ENCODE measurements at regions not wholly inside any gene's neighbourhood (a gene's known extent, or its start where the extent isn't known, plus 50 kb on each side); places are given as distances from the start of the nearest gene placed in this dataset.

GRCh38 chr2:43082903-43083677 is 143.3 kb downstream of the ZFP36L2 start:
- DNase-seq (peak; percentile 54 to 59), ATAC-seq (peak in 4 of 8 donors; percentile 6 to 21 (median 12))
- Histone ChIP-seq H3K27me3 (no peaks in the 10 kb centered on the region), H3K27ac (peak overlapping the region; percentile 76 to 93 (median 90)), H3K36me3 (no peaks in the 10 kb centered on the region), H3K4me3 (no peak overlapping the region), H3K4me1 (peaks cover 49 to 82% (median 63%) of the 10 kb centered on the region in 9 donors), H3K9me3 (no peaks in the 10 kb centered on the region)
- intact Hi-C loops (cut with DNase I): loop anchor here in 2 of 10 donors (5.0 to 10.0 kb wide), 3 partner anchors 51 to 142 kb away; partner anchors contain the start of gene ZFP36L2 (in 1 of the 2)
- TF ChIP-seq CTCF (IDR thresholded peaks at IDR 0.05): no peak
- WGBS, 2 donors: 40 to 54% methylated on average over 10 of the region's 10 CpGs

- no peaks in the 10 kb centered on the region for H3K9me3 ChIP-seq
- H3K4me3 ChIP-seq: no peak overlapping the region
- DNase-seq (peak; percentile 70 to 79), ATAC-seq (peak; percentile 57 to 81 (median 65))
- intact Hi-C loops (cut with DNase I): loop anchor here in 2 of 10 donors (5.0 to 10.0 kb wide), 3 partner anchors 50 to 142 kb away; partner anchors contain the start of gene ZFP36L2 (in 1 of the 2)
- no peak for TF ChIP-seq CTCF (IDR thresholded peaks at IDR 0.05)
- H3K36me3 ChIP-seq: no peaks in the 10 kb centered on the region
- 63 to 67% methylated on average over 15 of the region's 15 CpGs for WGBS, 2 donors
- peak overlapping the region; percentile 76 to 93 (median 90) for H3K27ac ChIP-seq
- peaks cover 49 to 78% (median 60%) of the 10 kb centered on the region in 9 donors for H3K4me1 ChIP-seq
- no peaks in the 10 kb centered on the region for H3K27me3 ChIP-seq
Measured at GRCh38 chr2:43082111-43082894, 144.1 kb downstream of the ZFP36L2 start.

- H3K27me3 ChIP-seq: no peaks in the 10 kb centered on the region
- H3K9me3 ChIP-seq: no peaks in the 10 kb centered on the region
- no peak for ATAC-seq
- H3K4me1 ChIP-seq: peaks cover 48 to 75% (median 56%) of the 10 kb centered on the region in 9 donors
- TF ChIP-seq CTCF (IDR thresholded peaks at IDR 0.05): no peak
- peak overlapping the region in 6 of 10 donors; percentile 49 to 93 (median 91) for H3K27ac ChIP-seq
- no peaks in the 10 kb centered on the region for H3K36me3 ChIP-seq
- intact Hi-C loops (cut with DNase I): loop anchor here in 2 of 10 donors (5.0 to 10.0 kb wide), 3 partner anchors 49 to 144 kb away; partner anchors contain the start of gene ZFP36L2 (in 1 of the 2)
- no peak for DNase-seq
- H3K4me3 ChIP-seq: no peak overlapping the region
- WGBS, 2 donors: 86 to 99% methylated on average over 5 of the region's 5 CpGs
Measured at GRCh38 chr2:43081131-43081765, 145.2 kb downstream of the ZFP36L2 start.

Measured in heart right ventricle (tissue), 16 donors.